ENCODE measurements at regions not wholly inside any gene's neighbourhood (a gene's known extent, or its start where the extent isn't known, plus 50 kb on each side); places are given as distances from the start of the nearest gene placed in this dataset.

GRCh38 chr20:40506537-40506939 lies 182.5 kb downstream of the MAFB start:
- Mint-ChIP-seq H3K4me1 (ENCODE audit: low read depth) (no peaks in the 10 kb centered on the region), H3K9me3 (no peaks in the 10 kb centered on the region), H3K27me3 (peaks cover 2% of the 10 kb centered on the region), H3K27ac (no peak overlapping the region), H3K36me3 (ENCODE audit: low read depth) (no peaks in the 10 kb centered on the region), H3K4me3 (no peak overlapping the region)
- DNase-seq = peak; percentile 38
- intact Hi-C loops (cut with micrococcal nuclease) = no loop called here
- ChIA-PET CTCF (no interaction called here), POLR2A (no interaction called here)
- TF ChIP-seq, protein P1, sequence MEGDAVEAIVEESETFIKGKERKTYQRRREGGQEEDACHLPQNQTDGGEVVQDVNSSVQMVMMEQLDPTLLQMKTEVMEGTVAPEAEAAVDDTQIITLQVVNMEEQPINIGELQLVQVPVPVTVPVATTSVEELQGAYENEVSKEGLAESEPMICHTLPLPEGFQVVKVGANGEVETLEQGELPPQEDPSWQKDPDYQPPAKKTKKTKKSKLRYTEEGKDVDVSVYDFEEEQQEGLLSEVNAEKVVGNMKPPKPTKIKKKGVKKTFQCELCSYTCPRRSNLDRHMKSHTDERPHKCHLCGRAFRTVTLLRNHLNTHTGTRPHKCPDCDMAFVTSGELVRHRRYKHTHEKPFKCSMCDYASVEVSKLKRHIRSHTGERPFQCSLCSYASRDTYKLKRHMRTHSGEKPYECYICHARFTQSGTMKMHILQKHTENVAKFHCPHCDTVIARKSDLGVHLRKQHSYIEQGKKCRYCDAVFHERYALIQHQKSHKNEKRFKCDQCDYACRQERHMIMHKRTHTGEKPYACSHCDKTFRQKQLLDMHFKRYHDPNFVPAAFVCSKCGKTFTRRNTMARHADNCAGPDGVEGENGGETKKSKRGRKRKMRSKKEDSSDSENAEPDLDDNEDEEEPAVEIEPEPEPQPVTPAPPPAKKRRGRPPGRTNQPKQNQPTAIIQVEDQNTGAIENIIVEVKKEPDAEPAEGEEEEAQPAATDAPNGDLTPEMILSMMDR (IDR thresholded peaks at IDR 0.05) = no peak
- no peak for ATAC-seq

DNA sequence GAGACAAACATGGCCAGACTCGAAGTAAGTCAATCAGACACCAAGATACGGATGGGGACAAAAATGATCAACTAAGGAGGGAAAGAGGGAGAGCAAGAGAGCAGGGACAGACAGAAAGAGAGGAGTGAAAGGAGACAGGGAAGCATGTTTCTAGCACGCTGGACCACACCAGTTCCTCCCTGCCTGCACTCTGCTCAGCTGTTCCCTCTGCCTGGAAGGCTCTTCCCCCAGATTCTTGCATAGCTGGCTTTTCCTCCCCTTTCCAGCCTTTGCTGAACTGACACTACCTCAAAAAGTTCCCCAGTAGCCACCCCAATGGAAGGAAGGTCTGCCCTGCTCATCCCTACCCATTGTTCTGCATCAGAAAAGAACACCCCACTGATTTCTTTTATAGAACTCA lies 185.9 kb downstream of the MAFB start:
- Mint-ChIP-seq H3K4me3 (no peak overlapping the region), H3K36me3 (ENCODE audit: low read depth) (no peaks in the 10 kb centered on the region), H3K4me1 (ENCODE audit: low read depth) (peaks cover 2% of the 10 kb centered on the region), H3K9me3 (no peaks in the 10 kb centered on the region), H3K27ac (no peak overlapping the region), H3K27me3 (peaks cover 4% of the 10 kb centered on the region)
- DNase-seq = no peak
- CTCF ChIA-PET = interaction anchor here (1.5 kb wide), 1 partner anchor 37 kb away, joined by 3 read pairs; no protein-coding TSS in a partner anchor
- POLR2A ChIA-PET = no interaction called here
- intact Hi-C loops (cut with micrococcal nuclease) = no loop called here
- no peak for ATAC-seq
- TF ChIP-seq, protein P1 (IDR thresholded peaks at IDR 0.05) = no peak

DNA sequence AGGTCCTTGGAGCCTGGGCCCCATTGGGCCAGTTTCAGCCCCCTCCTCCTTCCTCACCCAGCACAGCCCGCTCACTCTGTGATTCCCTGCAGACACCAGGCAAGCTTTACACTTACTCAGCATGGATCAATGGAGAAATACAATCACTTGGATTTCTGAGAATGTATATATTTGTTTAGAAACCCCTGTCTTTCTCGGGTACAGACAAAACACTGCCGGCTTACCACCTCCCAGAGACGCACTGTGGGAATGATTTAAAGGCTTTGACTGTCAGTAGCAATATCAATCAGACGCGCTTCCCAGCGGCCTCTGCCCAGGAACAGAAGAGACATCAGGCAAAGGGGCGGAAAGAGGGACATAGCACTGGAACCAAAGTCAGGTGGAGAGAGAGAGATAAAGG lies 186.5 kb downstream of the MAFB start:
- peaks cover 2% of the 10 kb centered on the region for H3K27me3 Mint-ChIP-seq
- intact Hi-C loops (cut with micrococcal nuclease) = no loop called here
- no peaks in the 10 kb centered on the region for H3K9me3 Mint-ChIP-seq
- no peak overlapping the region for H3K27ac Mint-ChIP-seq
- DNase-seq (no peak), ATAC-seq (no peak)
- CTCF ChIA-PET = interaction anchor here (1.5 kb wide), 1 partner anchor 37 kb away, joined by 3 read pairs; no protein-coding TSS in a partner anchor
- TF ChIP-seq, protein P1 (IDR thresholded peaks at IDR 0.05) = no peak
- H3K4me1 Mint-ChIP-seq (ENCODE audit: low read depth) = peaks cover 2% of the 10 kb centered on the region
- POLR2A ChIA-PET = no interaction called here
- H3K4me3 Mint-ChIP-seq = no peak overlapping the region
- no peaks in the 10 kb centered on the region for H3K36me3 Mint-ChIP-seq (ENCODE audit: low read depth)

DNA sequence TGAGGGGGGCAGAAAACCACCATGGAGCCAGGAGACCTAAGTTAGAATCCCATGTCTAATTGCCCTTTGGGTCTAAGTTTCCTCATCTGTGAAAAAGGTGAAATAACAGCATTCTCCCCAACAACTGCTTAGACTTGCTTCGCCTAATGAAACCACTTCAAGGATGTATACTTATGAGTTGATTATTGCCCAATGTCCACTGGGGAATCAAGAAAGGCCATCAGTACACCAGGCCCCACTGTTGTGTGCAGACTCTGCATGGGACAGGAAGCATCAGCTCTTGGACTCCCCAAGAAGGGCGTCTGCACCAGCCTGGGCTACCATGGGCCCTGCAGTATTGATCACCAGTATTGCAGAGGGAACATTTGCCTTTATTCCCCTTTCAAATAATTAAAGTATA lies 189.6 kb downstream of the MAFB start:
- ChIA-PET POLR2A (no interaction called here), CTCF (no interaction called here)
- TF ChIP-seq, protein P1 (IDR thresholded peaks at IDR 0.05) = no peak
- intact Hi-C loops (cut with micrococcal nuclease) = no loop called here
- H3K27me3 Mint-ChIP-seq = peaks cover 2% of the 10 kb centered on the region
- no peak for DNase-seq
- H3K4me3 Mint-ChIP-seq = no peak overlapping the region
- peaks cover 2% of the 10 kb centered on the region for H3K4me1 Mint-ChIP-seq (ENCODE audit: low read depth)
- H3K36me3 Mint-ChIP-seq (ENCODE audit: low read depth) = no peaks in the 10 kb centered on the region
- H3K27ac Mint-ChIP-seq = no peak overlapping the region
- H3K9me3 Mint-ChIP-seq = no peaks in the 10 kb centered on the region
- no peak for ATAC-seq

DNA sequence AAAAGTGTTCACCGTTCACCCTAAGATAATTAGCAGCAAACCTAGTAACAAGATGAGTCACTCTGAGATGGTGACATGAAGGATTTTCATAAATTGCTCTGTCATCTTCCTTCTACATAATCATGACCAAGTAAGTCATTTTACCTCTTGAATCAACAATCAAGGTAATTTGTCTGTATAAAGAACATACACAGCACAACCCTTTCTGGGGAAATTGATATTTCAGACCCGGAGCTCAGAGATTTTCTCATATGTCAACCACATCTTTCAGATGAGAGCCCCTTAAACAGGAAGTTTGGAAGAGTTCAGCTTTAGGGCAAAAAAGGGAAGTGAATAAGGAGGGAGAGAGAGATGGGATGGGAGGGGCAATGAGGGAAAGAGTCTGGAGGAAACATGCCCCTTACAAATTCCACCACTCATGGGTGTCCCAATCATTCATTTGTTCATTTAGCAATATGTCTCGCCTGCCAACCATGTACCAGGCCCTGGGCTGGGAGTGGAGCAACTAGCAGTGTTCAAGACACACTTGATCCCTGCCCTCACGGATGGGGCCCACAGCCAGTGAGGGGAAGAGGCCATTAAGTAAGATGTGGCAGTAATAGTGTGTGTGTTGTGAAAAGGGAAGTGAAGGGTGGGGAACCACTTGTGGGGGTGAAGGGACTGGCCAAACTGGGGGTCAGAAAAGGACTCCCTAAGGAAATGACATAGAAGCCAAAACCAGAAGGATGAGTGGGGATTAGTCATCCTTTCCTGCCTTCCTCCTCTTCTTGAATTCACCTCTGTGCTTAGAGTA lies 190.9 kb downstream of the MAFB start:
- H3K27ac Mint-ChIP-seq = no peak overlapping the region
- H3K9me3 Mint-ChIP-seq = no peaks in the 10 kb centered on the region
- H3K36me3 Mint-ChIP-seq (ENCODE audit: low read depth) = no peaks in the 10 kb centered on the region
- no peak overlapping the region for H3K4me3 Mint-ChIP-seq
- TF ChIP-seq, protein P1 (IDR thresholded peaks at IDR 0.05) = no peak
- POLR2A ChIA-PET = interaction anchor here (0.7 kb wide), 1 partner anchor 180 kb away, joined by 3 read pairs; no protein-coding TSS in a partner anchor
- intact Hi-C loops (cut with micrococcal nuclease) = no loop called here
- H3K4me1 Mint-ChIP-seq (ENCODE audit: low read depth) = peaks cover 2% of the 10 kb centered on the region
- ATAC-seq = no peak
- H3K27me3 Mint-ChIP-seq = peaks cover 2% of the 10 kb centered on the region
- CTCF ChIA-PET = no interaction called here
- DNase-seq = no peak

Data from activated CD8-positive, alpha-beta T cell treated with anti-CD3 and anti-CD28 coated beads for 36 hours (primary cell).